Glutamatergic neuron (in vitro differentiated cells): ENCODE measurements at regions not wholly inside any gene's neighbourhood (a gene's known extent, or its start where the extent isn't known, plus 50 kb on each side); places are given as distances from the start of the nearest gene placed in this dataset.
A peak's percentile ranks its signal among the peaks of the same experiment; 100 is the strongest.

ENCODE experiments used
- DNase-seq: peaks from one replicate; pipeline ENCODE4 v3.0.0; 2022
- H3K27ac Mint-ChIP-seq: one replicate; pipeline ENCODE4 v1.8.0; 2020; ENCODE audit warnings: mild to moderate bottlenecking, mixed read lengths, inconsistent platforms; ENCODE audit not compliant: unreplicated experiment
- H3K27me3 Mint-ChIP-seq: one replicate; pipeline ENCODE4 v1.8.0; 2020; ENCODE audit warnings: mild to moderate bottlenecking, moderate library complexity, mixed read lengths, inconsistent platforms; ENCODE audit not compliant: unreplicated experiment
- H3K36me3 Mint-ChIP-seq: one replicate; pipeline ENCODE4 v1.8.0; 2020; ENCODE audit warnings: mild to moderate bottlenecking, mixed read lengths, inconsistent platforms; ENCODE audit not compliant: unreplicated experiment
- H3K4me1 Mint-ChIP-seq: one replicate; pipeline ENCODE4 v1.8.0; 2020; ENCODE audit warnings: mild to moderate bottlenecking, low read depth, mixed read lengths, inconsistent platforms; ENCODE audit not compliant: unreplicated experiment
- H3K4me3 Mint-ChIP-seq: one replicate; pipeline ENCODE4 v1.8.0; 2020; ENCODE audit warnings: mild to moderate bottlenecking, mixed read lengths, inconsistent platforms; ENCODE audit not compliant: unreplicated experiment
- H3K9me3 Mint-ChIP-seq: one replicate; pipeline ENCODE4 v1.8.0; 2020; ENCODE audit warnings: mild to moderate bottlenecking, moderate library complexity, mixed read lengths, inconsistent platforms; ENCODE audit not compliant: unreplicated experiment
- CTCF ChIP-seq: fragments of 200-600 bp; sonication (generic); IDR thresholded peaks from one replicate; pipeline ENCODE4 v1.5.0; 2021; ENCODE audit not compliant: partially characterized antibody, unreplicated experiment

- no peaks in the 10 kb centered on the region for H3K9me3 Mint-ChIP-seq
- peak; percentile 71 for DNase-seq
- H3K4me1 Mint-ChIP-seq = no peaks in the 10 kb centered on the region
- H3K36me3 Mint-ChIP-seq = no peaks in the 10 kb centered on the region
- TF ChIP-seq CTCF = peak; percentile 74
- H3K27ac Mint-ChIP-seq = no peak overlapping the region
- no peak overlapping the region for H3K4me3 Mint-ChIP-seq
- H3K27me3 Mint-ChIP-seq = peaks cover 1% of the 10 kb centered on the region
Observed at GRCh38 chrX:46408553-46409407, 136.4 kb downstream of the ZNF674 start.

- no peak for DNase-seq
- H3K4me1 Mint-ChIP-seq = no peaks in the 10 kb centered on the region
- H3K4me3 Mint-ChIP-seq = no peak overlapping the region
- no peaks in the 10 kb centered on the region for H3K36me3 Mint-ChIP-seq
- H3K27ac Mint-ChIP-seq = no peak overlapping the region
- no peak for TF ChIP-seq CTCF
- H3K9me3 Mint-ChIP-seq = no peaks in the 10 kb centered on the region
- peaks cover 1% of the 10 kb centered on the region for H3K27me3 Mint-ChIP-seq
Observed at GRCh38 chrX:46407753-46408130, 137.5 kb downstream of the ZNF674 start.

- H3K4me1 Mint-ChIP-seq = no peaks in the 10 kb centered on the region
- no peak for TF ChIP-seq CTCF
- no peak for DNase-seq
- H3K36me3 Mint-ChIP-seq = no peaks in the 10 kb centered on the region
- no peak overlapping the region for H3K27ac Mint-ChIP-seq
- no peaks in the 10 kb centered on the region for H3K9me3 Mint-ChIP-seq
- peaks cover 1% of the 10 kb centered on the region for H3K27me3 Mint-ChIP-seq
- H3K4me3 Mint-ChIP-seq = no peak overlapping the region
Observed at GRCh38 chrX:46407036-46407752, 138.0 kb downstream of the ZNF674 start.

GRCh38 chrX:46404774-46405173 is 140.4 kb downstream of the ZNF674 start:
- H3K27me3 Mint-ChIP-seq = peaks cover 1% of the 10 kb centered on the region
- H3K9me3 Mint-ChIP-seq = no peaks in the 10 kb centered on the region
- TF ChIP-seq CTCF = no peak
- H3K27ac Mint-ChIP-seq = no peak overlapping the region
- DNase-seq = no peak
- no peak overlapping the region for H3K4me3 Mint-ChIP-seq
- H3K36me3 Mint-ChIP-seq = no peaks in the 10 kb centered on the region
- no peaks in the 10 kb centered on the region for H3K4me1 Mint-ChIP-seq
